C4-2B (cell line): ENCODE measurements at regions not wholly inside any gene's neighbourhood (a gene's known extent, or its start where the extent isn't known, plus 50 kb on each side); places are given as distances from the start of the nearest gene placed in this dataset.

Experiments
- CTCF ChIP-seq: fragments of 450-650 bp; conservative IDR thresholded peaks from 2 replicates; pipeline ENCODE4 v1.5.1; 2017; ENCODE audit warnings: mild to moderate bottlenecking
- ZFX ChIP-seq: fragments of 450-650 bp; IDR thresholded peaks from 2 replicates; pipeline ENCODE4 v1.6.1; 2017

DNA sequence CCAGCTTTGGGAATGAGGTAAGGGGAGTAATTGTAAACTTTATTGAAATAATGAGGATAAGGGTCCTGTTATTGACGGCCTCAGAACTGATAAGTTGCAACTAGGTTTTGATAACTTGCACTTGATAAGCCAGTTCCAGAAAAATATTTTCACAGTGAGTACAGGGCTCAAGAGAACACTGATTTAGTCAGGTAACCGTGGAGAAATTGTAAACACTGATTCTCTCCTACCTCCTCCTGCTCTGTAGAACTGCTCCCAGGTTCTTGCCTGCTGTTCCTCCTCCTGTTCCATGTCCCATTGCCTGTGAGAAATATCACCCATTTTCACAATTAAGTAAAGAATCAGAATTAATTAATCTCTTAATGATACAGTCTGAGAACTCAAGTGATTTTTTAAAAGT lies 55.0 kb upstream of the CXXC4 start:
- no peak for TF ChIP-seq CTCF
- no peak for TF ChIP-seq ZFX
